ENCODE measurements at regions not wholly inside any gene's neighbourhood (a gene's known extent, or its start where the extent isn't known, plus 50 kb on each side); places are given as distances from the start of the nearest gene placed in this dataset.
A peak's percentile ranks its signal among the peaks of the same experiment; 100 is the strongest.
"Not testable (repeated sequence)": the region's sequence is repeated elsewhere in the genome, so short reads cannot be mapped to it uniquely, and the experiment has no call there.

DNA sequence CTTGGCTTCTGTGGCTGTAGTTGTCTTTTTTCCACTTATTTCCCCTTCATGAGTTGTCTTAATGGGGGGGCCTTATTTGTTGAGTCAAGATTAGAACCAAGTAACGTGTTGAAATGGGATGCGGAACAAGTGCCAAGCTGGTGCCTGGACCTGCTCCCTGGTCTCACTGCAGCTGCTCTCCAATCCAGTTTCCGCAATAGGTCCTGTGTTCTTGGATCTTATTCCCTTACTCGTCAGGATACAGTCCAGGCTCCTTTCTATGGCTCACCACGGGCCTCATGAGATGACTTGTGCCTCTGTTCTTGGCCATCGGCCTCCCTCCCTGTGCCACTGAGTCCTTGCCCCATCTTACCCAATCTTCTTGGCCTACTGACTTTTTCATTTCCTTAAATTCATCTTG lies 159.6 kb upstream of the CADM1 start:
- no peak for DNase-seq

GRCh38 chr11:115660030-115660805 lies 156.0 kb upstream of the CADM1 start:
- peak; percentile 71 for DNase-seq

GRCh38 chr11:115659061-115659963 lies 155.1 kb upstream of the CADM1 start:
- no peak for DNase-seq

DNA sequence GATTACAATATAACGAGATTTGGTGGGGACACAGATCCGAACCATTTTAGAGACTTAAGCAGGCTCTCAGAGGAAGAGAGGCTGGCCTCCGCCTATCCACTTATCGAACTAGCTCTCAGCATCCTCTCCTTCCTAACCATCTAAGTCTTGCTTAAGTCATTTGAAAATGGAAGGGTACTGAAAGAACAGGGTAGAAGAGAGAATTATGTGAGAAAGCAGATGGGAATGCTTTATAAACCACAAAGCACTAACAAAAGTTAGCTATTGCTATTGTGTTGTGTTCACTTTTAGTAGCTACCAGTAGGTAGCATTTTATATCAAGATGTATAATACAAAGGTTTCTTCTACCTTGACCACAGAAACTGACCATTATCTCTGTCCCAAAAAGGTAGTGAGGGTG lies 153.4 kb upstream of the CADM1 start:
- DNase-seq: no peak

- no peak for DNase-seq
These were observed 152.5 kb upstream of the CADM1 start for GRCh38 chr11:115656669-115657068.

GRCh38 chr11:115656041-115656440 lies 151.8 kb upstream of the CADM1 start:
- DNase-seq: no peak

- DNase-seq: no peak
These were observed 150.6 kb upstream of the CADM1 start for GRCh38 chr11:115654792-115655191.

DNA sequence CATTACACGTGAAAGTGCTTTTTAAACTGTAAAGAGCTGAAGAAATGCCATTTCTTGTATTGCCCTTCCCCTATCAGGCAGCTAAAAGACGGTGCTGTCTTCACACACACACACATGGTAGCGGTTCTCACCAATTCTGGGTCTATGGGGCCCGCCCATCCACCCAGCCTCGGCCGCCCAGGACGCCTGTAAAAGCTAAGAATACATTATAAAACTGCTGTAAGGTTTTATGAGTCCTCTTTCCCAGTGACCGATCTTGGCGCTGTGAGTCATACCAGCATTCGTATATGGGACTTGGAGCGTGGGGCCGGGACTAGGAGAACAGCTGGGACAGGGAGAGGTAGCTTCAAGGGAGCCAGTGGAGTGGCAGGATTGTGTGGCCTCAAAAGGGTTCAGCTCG lies 149.7 kb upstream of the CADM1 start:
- no peak for DNase-seq

GRCh38 chr11:115653076-115653475 lies 148.9 kb upstream of the CADM1 start:
- DNase-seq: no peak

DNA sequence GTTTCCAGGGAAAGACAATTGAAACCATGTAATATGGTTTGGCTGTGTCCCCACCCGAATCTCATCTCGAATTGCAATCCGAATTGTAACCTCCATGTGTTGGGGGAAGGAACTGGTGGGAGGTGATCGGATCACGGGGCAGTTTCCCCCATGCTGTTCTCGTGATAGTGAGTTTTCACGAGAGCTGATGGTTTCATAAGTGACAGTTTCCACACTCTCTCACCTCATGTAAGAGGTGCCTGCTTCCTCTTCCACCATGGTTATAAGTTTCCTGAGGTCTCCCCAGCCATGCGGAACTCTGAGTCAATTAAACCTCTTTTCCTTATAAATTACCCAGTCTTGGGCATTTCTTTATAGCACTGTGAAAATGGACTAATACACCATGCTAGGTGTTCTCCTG lies 148.3 kb upstream of the CADM1 start:
- DNase-seq: no peak

- DNase-seq: no peak
These were observed 147.9 kb upstream of the CADM1 start for GRCh38 chr11:115652094-115652493.

GRCh38 chr11:115649461-115649860 lies 145.2 kb upstream of the CADM1 start:
- DNase-seq: no peak

- no peak for DNase-seq
These were observed 141.6 kb upstream of the CADM1 start for GRCh38 chr11:115645631-115646317.

DNA sequence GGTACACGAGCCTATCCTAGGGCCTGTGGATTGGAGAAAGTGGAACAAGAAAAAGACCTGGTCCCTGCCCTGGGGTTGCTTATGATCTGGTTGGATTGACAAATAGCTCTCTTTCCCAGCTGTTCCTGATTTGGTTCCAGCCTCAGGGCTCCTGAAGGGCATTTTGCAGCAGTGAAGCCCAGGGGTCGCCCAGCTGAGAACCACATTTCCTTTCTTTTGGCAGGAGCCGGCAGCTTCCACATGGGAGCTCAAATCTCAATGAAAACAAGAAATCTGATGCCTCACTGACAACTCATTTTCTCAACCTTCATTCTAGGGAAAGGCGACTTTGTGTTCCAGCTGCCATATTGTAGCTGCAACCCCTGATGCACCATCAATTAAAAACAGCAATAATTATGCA lies 140.6 kb upstream of the CADM1 start:
- no peak for DNase-seq

GRCh38 chr11:115643549-115644270 lies 139.5 kb upstream of the CADM1 start:
- no peak for DNase-seq

- no peak for DNase-seq
These were observed 138.4 kb upstream of the CADM1 start for GRCh38 chr11:115642660-115643059.

DNA sequence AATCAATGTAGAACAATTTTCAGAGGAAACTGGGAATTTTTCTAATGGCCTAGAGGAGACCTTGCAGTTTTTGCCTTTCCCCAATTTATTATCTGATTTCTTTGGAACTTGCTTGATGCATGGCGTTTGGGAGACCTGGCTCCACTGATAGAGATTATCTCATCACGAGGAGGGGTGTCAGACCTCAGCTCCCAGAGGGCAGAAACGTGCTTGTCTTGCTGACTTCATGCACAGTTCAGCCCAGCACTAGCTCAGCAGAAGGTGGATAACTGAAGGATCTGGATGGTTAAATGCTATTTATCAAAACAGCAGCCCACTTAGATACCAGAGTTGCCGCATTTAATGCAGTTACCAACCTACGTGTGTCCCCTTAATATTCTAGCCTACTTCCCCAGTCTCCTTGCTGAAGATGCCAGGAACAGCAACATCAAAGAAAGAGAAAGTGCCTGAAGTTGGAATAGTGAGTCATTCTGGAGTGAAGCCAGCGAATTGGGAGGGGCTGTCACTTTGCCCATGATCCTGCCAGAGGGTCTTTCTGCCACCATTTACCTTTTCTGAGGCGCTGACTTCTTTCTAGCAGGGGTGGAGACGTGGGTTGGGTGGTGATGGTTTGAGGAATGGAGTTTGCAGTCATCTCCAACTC lies 133.5 kb upstream of the CADM1 start:
- no peak for DNase-seq

GRCh38 chr11:115636753-115637527 lies 132.7 kb upstream of the CADM1 start:
- DNase-seq: no peak

DNA sequence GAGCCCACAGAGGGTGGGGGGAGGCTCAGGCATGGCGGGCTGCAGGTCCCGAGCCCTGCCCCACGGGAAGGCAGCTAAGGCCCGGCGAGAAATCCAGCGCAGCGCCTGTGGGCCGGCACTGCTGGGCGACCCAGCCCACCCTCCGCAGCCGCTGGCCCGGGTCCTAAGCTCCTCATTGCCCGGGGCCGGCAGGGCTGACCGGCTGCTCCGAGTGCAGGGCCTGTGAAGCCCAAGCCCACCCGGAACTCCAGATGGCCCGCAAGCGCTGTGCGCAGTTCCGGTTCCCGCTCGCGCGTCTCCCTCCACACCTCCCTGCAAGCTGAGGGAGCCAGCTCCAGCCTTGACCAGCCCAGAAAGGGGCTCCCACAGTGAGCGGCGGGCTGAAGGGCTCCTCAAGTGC lies 129.8 kb upstream of the CADM1 start:
- not testable (repeated sequence) for DNase-seq

DNA sequence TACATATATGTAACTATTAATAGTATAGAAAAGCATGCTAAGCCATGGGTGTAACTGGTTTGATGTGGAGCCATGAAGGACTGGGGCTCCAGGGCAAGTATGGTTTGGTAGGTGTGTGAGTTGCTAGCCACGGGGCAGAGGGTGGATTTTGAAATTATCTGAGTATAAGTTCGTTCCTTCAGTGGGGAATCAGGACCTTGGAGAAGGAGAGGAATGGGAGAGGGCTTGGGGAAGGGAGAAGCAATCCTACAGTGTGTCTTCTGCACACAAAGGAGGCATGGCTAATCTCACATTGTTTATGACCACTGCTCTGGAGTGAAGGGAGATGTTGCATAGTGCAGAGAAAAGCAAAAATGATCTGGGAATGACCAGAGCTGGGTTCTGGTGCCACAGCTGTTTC lies 127.8 kb upstream of the CADM1 start:
- DNase-seq: no peak

DNA sequence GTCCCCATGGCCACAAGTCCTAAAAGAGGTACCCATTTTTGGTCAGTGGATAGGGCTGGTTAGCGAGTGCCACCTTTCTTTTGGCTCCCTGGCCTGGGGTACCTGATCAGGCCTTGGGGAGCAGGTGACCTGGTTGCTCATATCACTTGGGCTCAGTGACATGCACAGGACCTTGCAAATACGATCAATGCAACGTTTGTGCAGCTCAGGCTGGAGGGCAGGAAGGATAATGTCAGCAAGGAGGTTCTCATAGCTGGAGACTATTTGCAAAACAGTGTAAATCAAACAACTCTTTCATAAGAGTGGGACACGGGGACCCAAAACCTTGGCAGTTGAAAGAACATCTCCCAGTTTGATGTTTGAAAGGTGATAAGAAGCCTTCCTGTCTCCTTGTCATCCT lies 127.4 kb upstream of the CADM1 start:
- DNase-seq: no peak

DNA sequence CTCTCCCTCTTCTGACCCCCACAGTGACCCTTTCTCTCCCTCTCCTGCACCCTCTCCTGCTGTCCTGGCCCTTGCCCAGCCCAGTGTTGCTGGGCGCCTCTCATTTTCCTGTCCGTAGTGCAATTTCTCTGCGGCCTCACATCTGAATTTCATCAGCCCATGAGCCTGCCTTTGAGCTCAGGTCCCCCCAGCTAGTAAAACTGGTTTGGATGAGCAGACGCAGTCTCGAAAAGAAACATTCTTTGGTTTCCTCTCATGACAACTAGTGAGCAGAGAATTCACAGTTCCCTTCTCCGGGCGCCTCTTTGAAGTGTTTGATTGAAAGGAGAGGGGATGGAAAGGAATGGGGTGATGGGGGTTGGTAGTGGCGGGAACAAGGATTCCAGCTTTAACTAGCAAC lies 126.0 kb upstream of the CADM1 start:
- no peak for DNase-seq

Data from NCI-H524 treated with DMSO at 0.1 percent for 48 hours (cell line).